ENCODE measurements at regions not wholly inside any gene's neighbourhood (a gene's known extent, or its start where the extent isn't known, plus 50 kb on each side); places are given as distances from the start of the nearest gene placed in this dataset.

- DNase-seq (ENCODE audit: low read depth): no peak
These were observed 276.3 kb upstream of the GJB5 start for GRCh38 chr1:34478515-34479076.

GRCh38 chr1:34479731-34480130 is 275.1 kb upstream of the GJB5 start:
- DNase-seq (ENCODE audit: low read depth): no peak

DNA sequence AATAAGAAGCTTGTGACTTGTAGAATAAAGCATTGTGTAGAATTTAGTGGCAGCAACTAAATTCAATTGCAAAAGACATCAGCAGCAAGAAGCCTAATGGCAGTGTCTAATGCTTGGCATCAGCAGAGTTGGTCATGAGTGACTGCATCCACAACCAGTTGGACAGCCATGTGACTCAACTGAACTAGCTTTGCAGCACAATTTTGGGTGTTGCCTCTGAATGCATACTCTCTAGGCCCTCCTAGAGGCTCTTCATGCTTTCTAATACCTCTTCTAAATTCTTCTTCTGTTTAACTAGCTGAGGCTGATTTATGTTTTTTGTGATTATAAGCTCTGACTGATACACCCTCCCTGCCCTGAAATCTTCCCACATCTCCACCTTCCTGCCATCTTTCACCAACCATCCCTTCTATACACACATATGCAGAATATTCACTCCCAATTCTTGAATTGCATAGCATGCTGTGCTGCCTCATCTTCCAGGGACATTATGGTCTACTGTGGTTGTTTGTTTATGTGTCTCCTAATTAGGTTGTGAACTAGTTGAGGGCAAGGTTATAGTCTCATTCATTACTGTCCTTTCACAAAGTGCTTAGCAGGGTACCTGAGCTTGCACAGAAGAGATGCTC is 266.7 kb upstream of the GJB5 start:
- DNase-seq (ENCODE audit: low read depth): no peak

DNA sequence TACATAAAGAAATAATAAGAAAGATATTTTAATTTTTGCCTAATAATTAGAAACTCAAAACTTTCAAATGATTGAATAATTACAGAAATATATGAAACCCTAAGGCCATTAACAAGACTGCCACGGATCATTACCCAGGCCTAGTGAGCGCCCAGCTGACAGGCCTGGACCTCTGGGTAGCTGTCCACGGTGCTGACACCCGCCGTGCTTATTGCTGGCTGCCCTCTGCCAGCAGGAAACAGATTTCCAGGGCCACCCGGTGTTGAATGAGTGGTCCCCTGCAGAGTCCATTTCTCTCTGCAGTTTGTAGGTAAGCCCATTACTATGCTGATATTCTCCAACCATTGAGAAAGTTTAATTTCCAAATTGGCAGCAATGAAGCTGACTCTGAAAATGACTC is 254.4 kb upstream of the GJB5 start:
- no peak for DNase-seq (ENCODE audit: low read depth)

DNA sequence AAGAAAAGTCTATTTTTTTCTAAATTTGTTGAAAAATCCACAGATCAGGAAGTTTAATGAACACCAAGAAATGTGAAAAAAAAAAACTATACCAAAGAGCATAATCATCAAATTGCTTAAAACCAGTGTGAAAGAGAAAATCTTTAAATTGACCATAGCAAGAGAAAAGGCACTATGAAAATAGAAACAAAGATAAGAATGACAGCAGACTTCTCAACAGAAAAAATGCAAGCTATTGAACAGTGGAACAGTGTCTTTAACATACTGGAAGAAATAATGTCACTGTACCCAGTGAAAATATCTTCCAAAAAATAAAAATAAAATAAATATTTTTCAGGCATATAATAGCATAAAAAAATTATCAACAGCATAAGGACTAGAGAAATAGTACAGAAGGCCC is 243.0 kb upstream of the GJB5 start:
- DNase-seq (ENCODE audit: low read depth): no peak

DNA sequence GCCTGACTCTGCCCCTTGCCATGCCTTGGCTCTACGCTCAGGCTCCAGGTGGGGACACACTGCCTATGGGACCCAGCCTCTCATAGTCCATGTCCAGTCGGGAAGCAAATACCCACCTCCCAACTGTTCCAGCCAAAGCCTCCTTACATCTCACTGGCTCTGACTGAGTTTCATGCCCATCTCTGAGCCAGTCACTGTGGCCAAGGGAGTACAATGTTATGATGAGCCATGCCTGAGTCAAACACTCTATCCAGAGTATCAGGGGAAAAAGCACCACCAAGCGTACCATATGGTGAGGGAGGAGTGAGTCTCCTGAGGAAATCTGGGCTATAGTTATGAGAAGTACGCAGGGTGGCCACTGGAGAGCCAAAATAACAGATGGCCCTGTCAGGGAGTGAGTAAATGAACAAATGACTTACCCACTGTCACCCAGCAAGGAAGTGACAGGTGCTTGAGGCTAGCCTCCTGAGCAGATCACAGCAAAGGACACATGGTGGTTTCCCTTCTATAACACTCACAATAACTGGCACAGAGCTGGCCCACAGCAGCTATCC is 236.6 kb upstream of the GJB5 start:
- no peak for DNase-seq (ENCODE audit: low read depth)

DNA sequence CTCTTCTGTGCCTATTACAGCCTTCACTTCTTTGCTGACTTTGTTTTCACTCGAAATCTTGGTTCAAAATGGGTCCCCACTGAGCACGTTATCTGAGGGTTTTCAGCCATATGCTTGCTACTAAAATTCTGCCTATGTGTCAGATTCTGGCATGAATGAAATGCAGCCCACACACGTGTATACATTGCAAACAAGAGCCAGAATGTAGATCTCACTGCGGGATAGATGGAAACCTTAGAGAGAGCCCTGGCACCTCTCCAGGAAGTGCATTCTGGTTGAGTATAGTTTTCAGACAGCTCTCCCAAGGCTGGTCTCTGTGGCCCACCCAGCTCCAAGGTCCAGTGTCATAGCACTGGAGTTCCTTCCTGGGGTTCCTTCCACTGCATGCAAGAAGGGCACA is 234.7 kb upstream of the GJB5 start:
- DNase-seq (ENCODE audit: low read depth): no peak

DNA sequence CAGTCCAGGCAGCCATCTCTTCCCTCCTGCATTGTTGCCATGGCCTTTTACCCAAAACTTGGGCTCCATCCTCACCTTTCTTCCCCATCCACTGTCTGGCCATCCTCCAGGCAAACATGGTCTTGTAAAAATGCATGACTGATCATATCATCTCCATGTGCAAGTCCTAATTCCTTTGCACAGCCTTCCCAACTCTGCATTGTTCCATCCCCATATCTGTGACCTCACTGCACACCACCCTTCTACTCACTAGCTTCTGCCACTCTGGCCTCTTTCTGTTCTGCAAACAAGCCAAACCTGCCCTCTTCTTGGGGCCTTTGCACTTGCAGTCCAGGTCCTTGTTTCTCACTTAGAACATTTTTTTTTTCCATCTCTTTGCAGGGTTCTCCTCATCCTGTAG is 230.1 kb upstream of the GJB5 start:
- DNase-seq (ENCODE audit: low read depth): no peak

- DNase-seq (ENCODE audit: low read depth): no peak
These were observed 224.7 kb upstream of the GJB5 start for GRCh38 chr1:34529935-34530859.

GRCh38 chr1:34532113-34532512 is 222.7 kb upstream of the GJB5 start:
- no peak for DNase-seq (ENCODE audit: low read depth)

GRCh38 chr1:34538481-34538880 is 216.4 kb upstream of the GJB5 start:
- no peak for DNase-seq (ENCODE audit: low read depth)

DNA sequence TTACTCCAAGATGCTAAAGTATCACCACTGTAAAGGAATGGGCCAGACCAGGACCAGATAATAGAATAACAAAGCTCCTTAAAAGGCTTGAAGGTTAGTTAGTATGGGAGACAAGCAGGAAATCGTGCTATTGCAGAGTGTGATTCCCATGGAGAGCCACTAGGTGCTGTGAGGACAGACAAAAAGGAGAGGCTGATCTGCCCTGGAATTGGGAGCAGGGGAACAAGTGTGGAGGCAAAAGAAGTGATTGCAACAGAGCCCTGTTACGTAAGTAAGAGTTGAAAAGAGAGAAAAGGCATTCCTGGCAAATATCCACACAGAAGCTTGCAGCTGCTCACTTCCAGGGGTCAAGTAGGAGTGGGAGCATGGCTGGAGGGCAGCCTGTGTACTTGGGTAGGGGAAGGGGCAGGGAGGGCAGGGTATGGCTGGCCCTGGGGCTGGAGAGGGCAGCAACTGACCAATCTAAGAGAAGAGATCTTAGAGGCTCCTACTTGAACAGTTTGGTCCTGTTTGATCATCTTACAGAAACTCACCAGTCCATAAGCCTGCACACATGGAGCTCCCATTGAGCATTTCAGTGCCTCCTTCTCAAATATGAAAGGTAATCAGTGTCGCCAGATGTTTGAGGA is 207.7 kb upstream of the GJB5 start:
- DNase-seq (ENCODE audit: low read depth): no peak

DNA sequence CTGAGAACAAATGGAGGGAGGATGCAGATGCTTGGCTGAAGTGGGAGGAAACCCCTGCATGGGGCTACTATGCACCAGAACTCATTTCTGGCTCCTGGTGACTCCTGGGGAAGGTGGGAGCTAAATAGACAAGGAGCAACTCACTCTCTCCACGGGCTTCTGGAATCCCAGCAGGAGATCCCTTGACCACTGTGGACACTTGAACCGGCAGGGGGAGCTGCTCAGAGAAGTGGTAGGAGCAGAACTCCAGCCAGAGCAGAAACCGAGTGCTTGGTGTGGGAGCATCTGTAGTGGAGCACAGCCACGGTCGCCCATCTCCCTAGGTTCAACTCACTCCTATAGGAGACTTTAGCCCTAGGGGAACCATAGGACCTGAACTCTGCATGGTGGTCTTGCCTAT is 205.6 kb upstream of the GJB5 start:
- DNase-seq (ENCODE audit: low read depth): no peak

GRCh38 chr1:34578306-34578705 is 176.5 kb upstream of the GJB5 start:
- DNase-seq (ENCODE audit: low read depth): no peak

DNA sequence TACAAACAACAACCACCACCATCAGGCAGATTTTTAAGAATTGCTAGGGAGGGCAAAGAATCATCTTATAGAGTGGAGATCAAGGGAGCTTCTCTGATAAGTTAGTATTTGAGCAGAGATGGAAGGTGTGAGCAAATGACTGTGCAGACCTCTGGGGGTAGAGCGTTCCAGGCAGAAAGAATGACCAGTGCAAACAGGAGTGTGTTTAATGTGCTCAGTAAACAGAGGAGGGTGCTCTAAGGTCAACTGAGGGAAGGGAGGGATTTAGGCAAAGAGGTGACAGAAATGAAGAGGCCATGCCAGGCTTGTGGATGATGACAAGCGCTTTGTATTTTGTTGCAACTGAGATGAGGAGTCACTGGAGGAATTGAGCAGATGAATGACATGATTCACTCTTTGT is 172.5 kb upstream of the GJB5 start:
- no peak for DNase-seq (ENCODE audit: low read depth)

DNA sequence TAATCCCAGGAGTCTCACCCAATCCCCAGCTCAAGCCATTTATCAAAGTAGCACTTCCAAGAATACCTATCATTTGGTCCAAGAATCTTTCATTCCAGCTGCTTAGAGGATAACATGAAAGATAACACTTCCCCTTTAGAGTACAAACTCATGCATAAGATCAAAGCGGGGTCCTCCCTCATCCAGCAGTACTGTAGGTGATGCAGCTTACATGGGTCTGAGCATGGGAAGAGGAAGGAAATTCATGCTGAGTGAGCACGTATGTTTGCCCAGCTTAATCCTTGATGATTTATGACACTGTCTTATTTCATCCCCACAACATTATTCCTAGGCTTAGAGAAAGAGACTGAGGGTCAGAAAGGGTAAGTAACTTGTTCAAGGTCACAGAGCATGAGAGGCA is 167.1 kb upstream of the GJB5 start:
- no peak for DNase-seq (ENCODE audit: low read depth)

DNA sequence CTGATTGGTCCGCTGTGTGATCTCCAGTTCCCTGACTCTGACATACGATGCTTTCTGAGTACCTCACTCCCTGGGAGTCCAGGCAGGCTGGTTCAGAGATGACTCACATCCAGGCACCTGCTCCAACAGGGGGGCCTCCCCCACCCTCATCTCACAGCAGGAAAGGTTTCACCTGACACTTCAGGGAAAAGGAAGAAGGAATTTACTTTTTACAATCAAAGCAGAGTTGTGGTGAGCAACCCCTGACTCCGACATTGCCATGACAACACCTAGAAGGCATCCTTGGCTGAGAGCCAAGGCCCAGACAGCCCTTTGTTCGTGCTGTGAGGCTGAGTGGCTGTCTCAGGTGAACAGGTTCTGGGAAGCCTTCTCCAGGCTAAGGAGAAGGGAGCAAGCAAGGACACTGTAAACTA is 164.6 kb upstream of the GJB5 start:
- DNase-seq (ENCODE audit: low read depth): no peak

GRCh38 chr1:34591751-34592629 is 162.9 kb upstream of the GJB5 start:
- no peak for DNase-seq (ENCODE audit: low read depth)

GRCh38 chr1:34597877-34598514 is 156.9 kb upstream of the GJB5 start:
- peak; percentile 2 for DNase-seq (ENCODE audit: low read depth)

- DNase-seq (ENCODE audit: low read depth): no peak
These were observed 151.9 kb upstream of the GJB5 start for GRCh38 chr1:34602907-34603306.

- no peak for DNase-seq (ENCODE audit: low read depth)
These were observed 151.3 kb upstream of the GJB5 start for GRCh38 chr1:34603594-34603993.

All from HS-27A (cell line).